ENCODE measurements at regions not wholly inside any gene's neighbourhood (a gene's known extent, or its start where the extent isn't known, plus 50 kb on each side); places are given as distances from the start of the nearest gene placed in this dataset.

- DNase-seq (ENCODE audit: low read depth in 2 of 2): no peak
Observed at GRCh38 chr5:149441986-149442385, 62.9 kb upstream of the IL17B start.

- DNase-seq (ENCODE audit: low read depth in 2 of 2): no peak
Observed at GRCh38 chr5:149441194-149441753, 62.2 kb upstream of the IL17B start.

- DNase-seq (ENCODE audit: low read depth in 2 of 2): no peak
Observed at GRCh38 chr5:149439899-149440542, 60.9 kb upstream of the IL17B start.

GRCh38 chr5:149438711-149439132, 59.6 kb upstream of the IL17B start:
- no peak for DNase-seq (ENCODE audit: low read depth in 2 of 2)

GRCh38 chr5:149438281-149438680, 59.2 kb upstream of the IL17B start:
- no peak for DNase-seq (ENCODE audit: low read depth in 2 of 2)

- DNase-seq (ENCODE audit: low read depth in 2 of 2): no peak
Observed at GRCh38 chr5:149437391-149438040, 58.4 kb upstream of the IL17B start.

- no peak for DNase-seq (ENCODE audit: low read depth in 2 of 2)
Observed at GRCh38 chr5:149435660-149436059, 56.6 kb upstream of the IL17B start.

GRCh38 chr5:149435015-149435376, 55.9 kb upstream of the IL17B start:
- no peak for DNase-seq (ENCODE audit: low read depth in 2 of 2)

GRCh38 chr5:149434162-149435014, 55.3 kb upstream of the IL17B start:
- DNase-seq (ENCODE audit: low read depth in 2 of 2): peak; percentile 14 to 36

- DNase-seq (ENCODE audit: low read depth in 2 of 2): no peak
Observed at GRCh38 chr5:149433524-149434131, 54.5 kb upstream of the IL17B start.

- no peak for DNase-seq (ENCODE audit: low read depth in 2 of 2)
Observed at GRCh38 chr5:149432911-149433401, 53.9 kb upstream of the IL17B start.

- no peak for DNase-seq (ENCODE audit: low read depth in 2 of 2)
Observed at GRCh38 chr5:149432376-149432775, 53.3 kb upstream of the IL17B start.

- DNase-seq (ENCODE audit: low read depth in 2 of 2): no peak
Observed at GRCh38 chr5:149429839-149430721, 51.0 kb upstream of the IL17B start.
